ENCODE measurements at regions not wholly inside any gene's neighbourhood (a gene's known extent, or its start where the extent isn't known, plus 50 kb on each side); places are given as distances from the start of the nearest gene placed in this dataset.

GRCh38 chr2:21254170-21254965, 130.6 kb downstream of the TDRD15 start:
- DNase-seq, result no peak

GRCh38 chr2:21256006-21256405, 132.2 kb downstream of the TDRD15 start:
- DNase-seq, result no peak

GRCh38 chr2:21257621-21258020, 133.9 kb downstream of the TDRD15 start:
- DNase-seq, result no peak

- DNase-seq, result no peak
These were observed 134.3 kb downstream of the TDRD15 start for GRCh38 chr2:21258082-21258481.

- no peak for DNase-seq
These were observed 136.5 kb downstream of the TDRD15 start for GRCh38 chr2:21260311-21260710.

- no peak for DNase-seq
These were observed 137.8 kb downstream of the TDRD15 start for GRCh38 chr2:21261591-21261990.

GRCh38 chr2:21262426-21262940, 138.7 kb downstream of the TDRD15 start:
- DNase-seq, result no peak

- no peak for DNase-seq
These were observed 139.9 kb downstream of the TDRD15 start for GRCh38 chr2:21263622-21264021.

GRCh38 chr2:21265752-21266151, 142.0 kb downstream of the TDRD15 start:
- no peak for DNase-seq

GRCh38 chr2:21267232-21267835, 143.6 kb downstream of the TDRD15 start:
- DNase-seq, result no peak

- no peak for DNase-seq
These were observed 144.6 kb downstream of the TDRD15 start for GRCh38 chr2:21268197-21268877.

GRCh38 chr2:21268878-21269224, 145.1 kb downstream of the TDRD15 start:
- no peak for DNase-seq

GRCh38 chr2:21269382-21269781, 145.6 kb downstream of the TDRD15 start:
- DNase-seq, result no peak

GRCh38 chr2:21270083-21270491, 146.3 kb downstream of the TDRD15 start:
- no peak for DNase-seq

GRCh38 chr2:21270708-21271122, 146.9 kb downstream of the TDRD15 start:
- DNase-seq, result no peak

- DNase-seq, result no peak
These were observed 152.4 kb downstream of the TDRD15 start for GRCh38 chr2:21276163-21276562.

- DNase-seq, result no peak
These were observed 153.6 kb downstream of the TDRD15 start for GRCh38 chr2:21277068-21278056.

- no peak for DNase-seq
These were observed 155.8 kb downstream of the TDRD15 start for GRCh38 chr2:21279525-21279924.

GRCh38 chr2:21280793-21281192, 157.0 kb downstream of the TDRD15 start:
- DNase-seq, result no peak

GRCh38 chr2:21281384-21281783, 157.6 kb downstream of the TDRD15 start:
- DNase-seq, result no peak

GRCh38 chr2:21281791-21282514, 158.2 kb downstream of the TDRD15 start:
- no peak for DNase-seq

GRCh38 chr2:21282515-21282898, 158.7 kb downstream of the TDRD15 start:
- no peak for DNase-seq

Measured in activated naive CD4-positive, alpha-beta T cell treated with anti-CD3 and anti-CD28 coated beads, Interleukin-2, amount 50 U/mL, for 16 hours (primary cell).